Sigmoid colon (tissue), 6 donors: ENCODE measurements at regions not wholly inside any gene's neighbourhood (a gene's known extent, or its start where the extent isn't known, plus 50 kb on each side); places are given as distances from the start of the nearest gene placed in this dataset.

Experiments used
- DNase-seq: peaks from one replicate; pipeline ENCODE4 v3.0.0-alpha.2; 2019
- H3K27ac ChIP-seq, 4 donors: fragments of 200-600 bp; sonication (generic); one replicate each; pipeline ENCODE4 v1.5.1; 2016 to 2019; ENCODE audit warnings: mild to moderate bottlenecking in 1 of 4
- H3K27me3 ChIP-seq, 3 donors: fragments of 200-600 bp; sonication (generic); one replicate each; pipeline ENCODE4 v1.5.1; 2019; ENCODE audit warnings: mild to moderate bottlenecking in 1 of 3
- H3K36me3 ChIP-seq, 4 donors: fragments of 200-600 bp; sonication (generic); one replicate each; pipeline ENCODE4 v1.5.1; 2016 to 2019
- H3K4me1 ChIP-seq, 4 donors: fragments of 200-600 bp; sonication (generic); one replicate each; pipeline ENCODE4 v1.5.1; 2017 to 2019
- H3K4me3 ChIP-seq, 4 donors: fragments of 200-600 bp; sonication (generic); one replicate each; pipeline ENCODE4 v1.5.1; 2017 to 2019; ENCODE audit warnings: mild to moderate bottlenecking in 2 of 4, moderate library complexity in 1 of 4
- H3K9me3 ChIP-seq, 4 donors: fragments of 200-600 bp in 3 of 4; sonication (generic) in 3 of 4; one replicate each; pipeline versions ENCODE4 v1.5.1 to v1.6.1; 2013 to 2019
- EP300 ChIP-seq, 4 donors: sonication (generic); formaldehyde crosslinking; IDR thresholded peaks; one replicate each; pipeline ENCODE4 v1.6.1; 2017; ENCODE audit warnings: antibody characterized with exemption in 4 of 4
- POLR2A ChIP-seq, 2 donors: fragments of 450-650 bp; IDR thresholded peaks; one replicate each; pipeline ENCODE4 v1.6.1; 2016; ENCODE audit warnings: antibody characterized with exemption in 2 of 2, mild to moderate bottlenecking in 2 of 2, moderate library complexity in 2 of 2
- POLR2AphosphoS5 ChIP-seq, 4 donors: sonication (generic); formaldehyde crosslinking; IDR thresholded peaks; one replicate each; pipeline ENCODE4 v1.6.1; 2017; ENCODE audit warnings: antibody characterized with exemption in 4 of 4
- WGBS, 2 donors: extraction: QIAGEN DNeasy Blood & Tissue Kit; methylation state at CpG; one replicate each; pipeline ENCODE4 v1.1.7; 2013; 5-methylcytosine and 5-hydroxymethylcytosine counted together
- intact Hi-C: fragments of 100-400 bp; cut with DNase I; formaldehyde crosslinking; loops from one replicate; pipeline ENCODE4 v1.15.1; 2023
- TF ChIP-seq, protein P1 (sequence below), 4 experiments: fragments of 450-650 bp in 3 of 4; fragments of 200-600 bp in 1 of 4; IDR thresholded peaks; one replicate each; pipeline ENCODE4 v1.5.1; 2016 to 2019; ENCODE audit warnings: antibody characterized with exemption in 4 of 4, mild to moderate bottlenecking in 3 of 4, moderate library complexity in 2 of 4
- donor health status: healthy with polysubstance abuse.
- donor health status: healthy.

DNA sequence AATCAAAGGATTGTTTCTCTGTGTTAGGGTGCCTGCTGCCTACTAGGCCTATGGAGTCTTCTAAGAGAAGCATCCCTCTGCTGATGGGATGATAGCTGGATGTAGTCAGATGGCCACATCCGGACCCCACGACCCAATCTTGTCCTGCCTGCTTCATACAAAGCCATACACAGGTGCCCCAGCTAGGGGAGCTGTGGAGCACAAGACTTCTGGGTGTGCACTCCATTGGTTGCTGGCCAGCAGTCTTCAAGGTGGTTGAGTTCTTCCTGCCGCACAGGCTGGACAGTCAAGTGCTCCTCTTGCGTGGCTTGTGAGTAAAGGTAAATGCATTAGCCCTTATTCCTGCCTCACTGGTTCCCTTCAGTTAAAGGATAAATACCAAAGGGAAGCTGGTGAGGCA lies 120.2 kb downstream of the TEX36 start:
- no peaks in the 10 kb centered on the region for H3K36me3 ChIP-seq
- H3K4me3 ChIP-seq, result no peak overlapping the region
- 90 to 97% methylated on average over 4 of the region's 4 CpGs for WGBS, 2 donors
- H3K27me3 ChIP-seq, result no peaks in the 10 kb centered on the region
- H3K27ac ChIP-seq, result no peak overlapping the region
- no peak for DNase-seq
- intact Hi-C loops, result no loop called here
- no peak for TF ChIP-seq POLR2AphosphoS5 (IDR thresholded peaks at IDR 0.05)
- TF ChIP-seq, protein P1, sequence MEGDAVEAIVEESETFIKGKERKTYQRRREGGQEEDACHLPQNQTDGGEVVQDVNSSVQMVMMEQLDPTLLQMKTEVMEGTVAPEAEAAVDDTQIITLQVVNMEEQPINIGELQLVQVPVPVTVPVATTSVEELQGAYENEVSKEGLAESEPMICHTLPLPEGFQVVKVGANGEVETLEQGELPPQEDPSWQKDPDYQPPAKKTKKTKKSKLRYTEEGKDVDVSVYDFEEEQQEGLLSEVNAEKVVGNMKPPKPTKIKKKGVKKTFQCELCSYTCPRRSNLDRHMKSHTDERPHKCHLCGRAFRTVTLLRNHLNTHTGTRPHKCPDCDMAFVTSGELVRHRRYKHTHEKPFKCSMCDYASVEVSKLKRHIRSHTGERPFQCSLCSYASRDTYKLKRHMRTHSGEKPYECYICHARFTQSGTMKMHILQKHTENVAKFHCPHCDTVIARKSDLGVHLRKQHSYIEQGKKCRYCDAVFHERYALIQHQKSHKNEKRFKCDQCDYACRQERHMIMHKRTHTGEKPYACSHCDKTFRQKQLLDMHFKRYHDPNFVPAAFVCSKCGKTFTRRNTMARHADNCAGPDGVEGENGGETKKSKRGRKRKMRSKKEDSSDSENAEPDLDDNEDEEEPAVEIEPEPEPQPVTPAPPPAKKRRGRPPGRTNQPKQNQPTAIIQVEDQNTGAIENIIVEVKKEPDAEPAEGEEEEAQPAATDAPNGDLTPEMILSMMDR (IDR thresholded peaks at IDR 0.05), result no peak
- TF ChIP-seq POLR2A (IDR thresholded peaks at IDR 0.05), result no peak
- TF ChIP-seq EP300 (IDR thresholded peaks at IDR 0.05), result no peak
- no peaks in the 10 kb centered on the region for H3K4me1 ChIP-seq
- H3K9me3 ChIP-seq, result no peaks in the 10 kb centered on the region

DNA sequence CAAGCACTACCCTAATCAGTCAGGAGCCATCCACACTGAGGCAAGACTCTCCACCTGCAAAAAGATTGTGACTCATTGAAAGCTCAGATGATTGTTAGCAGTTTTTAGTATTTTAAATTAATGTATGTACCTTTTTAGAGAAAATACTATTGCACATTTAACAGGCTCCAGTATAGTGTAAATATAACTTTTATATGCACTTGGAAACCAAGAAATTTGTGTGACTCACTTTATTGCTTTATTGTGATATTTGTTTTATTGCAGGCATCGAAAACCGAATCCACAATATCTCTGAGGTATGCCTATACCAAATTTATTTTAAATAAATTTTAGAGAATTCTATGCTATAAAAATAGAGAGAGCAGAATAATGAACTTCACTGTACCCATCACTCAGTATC lies 122.0 kb downstream of the TEX36 start:
- DNase-seq, result no peak
- Histone ChIP-seq H3K27ac (no peak overlapping the region), H3K4me3 (no peak overlapping the region), H3K4me1 (no peaks in the 10 kb centered on the region), H3K9me3 (no peaks in the 10 kb centered on the region), H3K36me3 (no peaks in the 10 kb centered on the region), H3K27me3 (no peaks in the 10 kb centered on the region)
- intact Hi-C loops, result no loop called here
- 22 to 68% methylated on average over 2 of the region's 2 CpGs for WGBS, 2 donors
- TF ChIP-seq, protein P1 (IDR thresholded peaks at IDR 0.05), result no peak
- no peak for TF ChIP-seq EP300 (IDR thresholded peaks at IDR 0.05)
- no peak for TF ChIP-seq POLR2AphosphoS5 (IDR thresholded peaks at IDR 0.05)
- no peak for TF ChIP-seq POLR2A (IDR thresholded peaks at IDR 0.05)

DNA sequence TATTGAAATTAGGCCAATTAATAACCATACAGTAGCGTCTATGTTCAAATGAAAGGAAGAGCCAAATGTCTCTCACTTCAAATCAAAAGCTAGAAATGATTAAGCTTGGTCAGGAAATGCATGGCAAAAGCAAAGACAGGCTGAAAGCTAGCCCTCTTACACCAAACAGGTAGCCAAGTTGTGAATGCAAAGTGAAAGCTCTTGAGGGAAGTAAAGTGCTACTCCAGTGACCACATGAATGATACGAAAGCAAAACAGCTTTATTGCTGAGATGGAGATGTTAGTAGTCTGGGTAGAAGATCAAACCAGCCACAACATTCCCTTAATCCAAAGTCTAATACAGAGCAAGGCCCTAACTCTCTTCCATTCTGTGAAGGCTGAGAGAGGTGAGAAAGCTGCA lies 123.8 kb downstream of the TEX36 start:
- WGBS, 2 donors, result 13 to 61% methylated on average over 2 of the region's 2 CpGs
- H3K36me3 ChIP-seq, result no peaks in the 10 kb centered on the region

DNA sequence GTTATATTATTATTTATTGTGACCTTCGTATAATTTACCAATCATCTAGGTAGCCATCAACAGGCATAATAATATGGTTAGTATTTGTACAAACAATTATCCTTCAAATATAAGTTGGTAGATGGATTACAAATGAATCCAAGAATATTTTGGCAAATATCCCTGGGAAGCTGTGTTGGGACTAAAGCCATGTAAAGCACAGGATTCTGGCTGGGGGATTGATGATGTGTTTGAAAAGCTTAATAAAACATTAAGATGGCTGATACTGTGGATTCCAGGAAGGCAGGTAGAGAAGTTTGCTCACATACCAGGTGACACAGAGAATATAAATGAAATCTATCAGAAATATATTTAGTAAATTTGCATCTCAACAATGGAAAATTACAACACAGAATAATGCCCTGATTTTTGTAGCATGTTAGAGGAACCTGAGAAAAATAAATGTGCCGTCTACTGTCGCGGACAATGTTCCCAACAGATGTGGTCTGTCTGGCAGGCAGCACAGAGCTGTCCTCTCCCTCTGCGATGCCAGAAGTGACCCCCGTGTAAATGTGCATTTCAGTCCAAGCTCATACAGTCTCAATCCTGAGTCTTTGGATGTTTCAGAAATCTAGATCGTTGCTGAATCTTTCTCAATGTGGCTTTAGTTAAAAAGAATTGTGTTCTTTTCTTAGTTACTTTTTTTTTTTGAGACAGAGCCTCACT lies 125.0 kb downstream of the TEX36 start:
- H3K27me3 ChIP-seq, result no peaks in the 10 kb centered on the region
- intact Hi-C loops, result no loop called here
- H3K4me3 ChIP-seq, result no peak overlapping the region
- H3K36me3 ChIP-seq, result no peaks in the 10 kb centered on the region
- WGBS, 2 donors, result 79 to 89% methylated on average over 7 of the region's 7 CpGs
- no peak overlapping the region for H3K27ac ChIP-seq
- DNase-seq, result no peak
- no peaks in the 10 kb centered on the region for H3K4me1 ChIP-seq
- TF ChIP-seq EP300 (IDR thresholded peaks at IDR 0.05) (no peak), POLR2AphosphoS5 (IDR thresholded peaks at IDR 0.05) (no peak), POLR2A (IDR thresholded peaks at IDR 0.05) (no peak)
- TF ChIP-seq, protein P1 (IDR thresholded peaks at IDR 0.05), result no peak
- H3K9me3 ChIP-seq, result no peaks in the 10 kb centered on the region

More for the DNA sequence above, 123.8 kb downstream of the TEX36 start:
- Histone ChIP-seq H3K4me1 (no peaks in the 10 kb centered on the region), H3K9me3 (no peaks in the 10 kb centered on the region), H3K4me3 (no peak overlapping the region), H3K27ac (no peak overlapping the region), H3K27me3 (no peaks in the 10 kb centered on the region)
- no peak for TF ChIP-seq POLR2AphosphoS5 (IDR thresholded peaks at IDR 0.05)
- TF ChIP-seq, protein P1 (IDR thresholded peaks at IDR 0.05), result no peak
- TF ChIP-seq EP300 (IDR thresholded peaks at IDR 0.05), result no peak
- TF ChIP-seq POLR2A (IDR thresholded peaks at IDR 0.05), result no peak
- DNase-seq, result no peak
- intact Hi-C loops, result no loop called here

DNA sequence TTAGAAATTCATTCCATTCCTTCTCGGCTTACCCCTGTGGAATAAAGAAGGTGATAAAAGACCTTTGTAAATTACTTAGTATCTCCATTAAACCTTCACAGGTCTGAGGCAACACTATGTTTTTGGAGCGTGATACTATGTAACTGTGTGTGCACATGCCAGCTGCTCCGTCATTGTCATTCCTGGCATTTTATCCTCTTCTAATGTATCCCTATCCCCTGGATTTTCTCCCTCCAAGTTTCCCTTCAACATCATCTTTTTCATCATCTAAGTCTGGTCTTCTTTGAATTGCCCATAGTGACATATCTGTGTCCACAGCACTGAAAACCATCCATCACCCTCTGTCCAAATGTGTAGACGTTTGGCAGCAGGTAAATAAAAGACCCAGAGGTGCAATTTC lies 125.7 kb downstream of the TEX36 start:
- Histone ChIP-seq H3K9me3 (no peaks in the 10 kb centered on the region), H3K4me3 (no peak overlapping the region), H3K27ac (no peak overlapping the region), H3K4me1 (no peaks in the 10 kb centered on the region), H3K27me3 (no peaks in the 10 kb centered on the region), H3K36me3 (no peaks in the 10 kb centered on the region)
- no peak for DNase-seq
- TF ChIP-seq, protein P1 (IDR thresholded peaks at IDR 0.05), result no peak
- no peak for TF ChIP-seq EP300 (IDR thresholded peaks at IDR 0.05)
- no peak for TF ChIP-seq POLR2AphosphoS5 (IDR thresholded peaks at IDR 0.05)
- TF ChIP-seq POLR2A (IDR thresholded peaks at IDR 0.05), result no peak
- WGBS, 2 donors, result 22 to 45% methylated on average over 4 of the region's 4 CpGs
- intact Hi-C loops, result no loop called here
